ENCODE measurements at regions not wholly inside any gene's neighbourhood (a gene's known extent, or its start where the extent isn't known, plus 50 kb on each side); places are given as distances from the start of the nearest gene placed in this dataset.

DNA sequence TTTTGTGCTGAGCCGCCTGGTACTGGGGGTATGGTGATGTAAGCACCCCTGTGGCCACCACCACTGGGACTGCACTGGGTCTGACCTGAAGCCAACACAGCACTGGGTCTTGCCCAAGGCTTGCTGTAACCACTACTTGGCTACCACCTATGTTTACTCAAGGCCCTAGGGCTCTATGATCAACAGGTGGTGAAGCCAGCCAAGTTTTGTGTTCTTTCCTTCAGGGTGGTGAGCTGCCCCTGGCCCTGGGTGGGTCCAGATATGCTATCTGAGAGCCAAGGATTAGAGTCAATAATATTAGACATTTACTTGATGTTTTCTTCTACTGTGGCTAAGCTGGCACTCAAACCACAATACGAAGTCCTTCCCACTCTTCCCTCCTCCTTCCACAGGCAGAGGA, 55.1 kb upstream of the PAGE4 start:
- peaks cover 36% of the 10 kb centered on the region for H3K9me3 Mint-ChIP-seq
- no peaks in the 10 kb centered on the region for H3K4me1 Mint-ChIP-seq
- DNase-seq (ENCODE audit: low spot score in 2 of 2, unreplicated experiment in 2 of 2): no peak
- TF ChIP-seq CTCF (IDR thresholded peaks at IDR 0.05; ENCODE audit: unreplicated experiment): no peak
- no peak overlapping the region for H3K27ac Mint-ChIP-seq
- H3K27me3 Mint-ChIP-seq (ENCODE audit: low read depth): peaks cover 4% of the 10 kb centered on the region
- H3K36me3 Mint-ChIP-seq: peaks cover 1% of the 10 kb centered on the region
- no peak overlapping the region for H3K4me3 Mint-ChIP-seq

DNA sequence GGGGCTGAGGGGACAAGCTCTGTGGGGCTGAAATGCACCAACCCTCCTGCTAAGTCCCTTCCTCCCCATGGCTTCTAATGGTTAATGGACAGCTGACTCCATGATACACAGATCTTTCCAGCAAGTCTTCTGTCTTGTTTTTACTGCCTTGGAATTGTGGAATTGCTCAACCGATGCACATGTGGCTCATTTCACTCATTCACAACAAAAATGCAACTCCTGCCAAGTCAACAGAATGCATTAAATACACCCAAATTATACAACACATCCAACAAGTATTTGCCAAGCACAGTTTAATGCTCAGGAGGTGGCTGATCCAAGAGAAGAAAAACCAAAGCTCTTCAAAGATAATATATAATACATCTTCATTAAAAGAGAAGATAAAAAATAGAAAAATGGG, 61.9 kb upstream of the PAGE4 start:
- peaks cover 4% of the 10 kb centered on the region for H3K27me3 Mint-ChIP-seq (ENCODE audit: low read depth)
- H3K9me3 Mint-ChIP-seq: peaks cover 20% of the 10 kb centered on the region
- H3K36me3 Mint-ChIP-seq: peaks cover 1% of the 10 kb centered on the region
- no peak for DNase-seq (ENCODE audit: low spot score in 2 of 2, unreplicated experiment in 2 of 2)
- H3K4me3 Mint-ChIP-seq: no peak overlapping the region
- no peak overlapping the region for H3K27ac Mint-ChIP-seq
- no peak for TF ChIP-seq CTCF (IDR thresholded peaks at IDR 0.05; ENCODE audit: unreplicated experiment)
- peaks cover 3% of the 10 kb centered on the region for H3K4me1 Mint-ChIP-seq

GRCh38 chrX:49762175-49762720, 66.5 kb upstream of the PAGE1 start:
- no peak for TF ChIP-seq CTCF (IDR thresholded peaks at IDR 0.05; ENCODE audit: unreplicated experiment)
- Mint-ChIP-seq H3K27ac (no peak overlapping the region), H3K27me3 (ENCODE audit: low read depth) (no peaks in the 10 kb centered on the region), H3K9me3 (peaks cover 4% of the 10 kb centered on the region), H3K4me3 (no peak overlapping the region), H3K4me1 (peaks cover 15% of the 10 kb centered on the region), H3K36me3 (no peaks in the 10 kb centered on the region)
- no peak for DNase-seq (ENCODE audit: low spot score in 2 of 2, unreplicated experiment in 2 of 2)

- Mint-ChIP-seq H3K27me3 (ENCODE audit: low read depth) (no peaks in the 10 kb centered on the region), H3K4me3 (no peak overlapping the region), H3K4me1 (peaks cover 15% of the 10 kb centered on the region), H3K36me3 (no peaks in the 10 kb centered on the region), H3K9me3 (peaks cover 4% of the 10 kb centered on the region), H3K27ac (no peak overlapping the region)
- no peak for DNase-seq (ENCODE audit: low spot score in 2 of 2, unreplicated experiment in 2 of 2)
- TF ChIP-seq CTCF (IDR thresholded peaks at IDR 0.05; ENCODE audit: unreplicated experiment): no peak
Observed at GRCh38 chrX:49761481-49761880, 65.7 kb upstream of the PAGE1 start.

GRCh38 chrX:49760290-49760890, 64.6 kb upstream of the PAGE1 start:
- H3K4me1 Mint-ChIP-seq: peaks cover 15% of the 10 kb centered on the region
- H3K9me3 Mint-ChIP-seq: peaks cover 4% of the 10 kb centered on the region
- H3K4me3 Mint-ChIP-seq: no peak overlapping the region
- TF ChIP-seq CTCF (IDR thresholded peaks at IDR 0.05; ENCODE audit: unreplicated experiment): no peak
- H3K27me3 Mint-ChIP-seq (ENCODE audit: low read depth): no peaks in the 10 kb centered on the region
- no peak for DNase-seq (ENCODE audit: low spot score in 2 of 2, unreplicated experiment in 2 of 2)
- H3K36me3 Mint-ChIP-seq: no peaks in the 10 kb centered on the region
- H3K27ac Mint-ChIP-seq: no peak overlapping the region
